Muscle of arm (tissue), 1 donor: ENCODE measurements at regions not wholly inside any gene's neighbourhood (a gene's known extent, or its start where the extent isn't known, plus 50 kb on each side); places are given as distances from the start of the nearest gene placed in this dataset.

ENCODE experiments used
- DNase-seq: peaks from one replicate; pipeline ENCODE4 v3.0.0-alpha.2; 2013

DNA sequence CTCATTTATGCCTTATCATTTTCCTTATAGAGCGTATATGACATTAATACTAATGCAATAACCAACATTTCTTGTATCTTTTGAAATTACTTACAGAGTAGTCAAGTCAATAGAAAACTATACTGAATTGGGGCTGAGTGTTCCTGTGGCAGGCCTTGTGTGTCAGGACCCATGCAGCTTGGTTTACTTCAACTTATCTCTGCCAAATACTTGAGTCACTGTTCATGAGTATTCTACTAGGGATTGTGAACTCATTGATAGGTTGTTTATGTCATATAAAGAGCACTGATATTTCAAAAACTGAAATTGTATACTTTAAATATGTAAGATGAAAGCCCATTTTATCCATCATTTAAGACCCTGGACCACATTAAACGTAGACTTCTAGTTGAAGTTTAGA lies 688.6 kb upstream of the SLITRK1 start:
- no peak for DNase-seq

DNA sequence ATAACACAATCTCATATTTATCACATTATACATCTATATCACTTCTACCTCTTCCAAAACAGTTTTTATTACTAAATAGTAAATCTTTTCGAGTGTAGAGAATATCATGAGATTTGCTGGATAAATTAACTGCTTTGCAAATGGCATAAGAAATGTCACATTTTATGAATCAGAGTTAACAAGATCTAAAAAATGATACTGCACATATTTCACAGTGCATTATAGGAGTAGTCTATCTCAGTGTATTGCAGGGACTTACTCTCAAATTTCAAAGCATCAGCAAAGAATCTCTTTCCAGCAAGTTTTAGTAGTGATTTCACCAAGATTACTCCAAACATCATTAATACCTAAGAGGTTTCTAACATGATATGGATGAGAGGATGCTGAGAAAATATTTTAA lies 687.1 kb upstream of the SLITRK1 start:
- DNase-seq, result no peak

GRCh38 chr13:84567848-84568247 lies 685.6 kb upstream of the SLITRK1 start:
- DNase-seq, result no peak

- DNase-seq, result no peak
These were observed 684.5 kb upstream of the SLITRK1 start for GRCh38 chr13:84566780-84567179.

DNA sequence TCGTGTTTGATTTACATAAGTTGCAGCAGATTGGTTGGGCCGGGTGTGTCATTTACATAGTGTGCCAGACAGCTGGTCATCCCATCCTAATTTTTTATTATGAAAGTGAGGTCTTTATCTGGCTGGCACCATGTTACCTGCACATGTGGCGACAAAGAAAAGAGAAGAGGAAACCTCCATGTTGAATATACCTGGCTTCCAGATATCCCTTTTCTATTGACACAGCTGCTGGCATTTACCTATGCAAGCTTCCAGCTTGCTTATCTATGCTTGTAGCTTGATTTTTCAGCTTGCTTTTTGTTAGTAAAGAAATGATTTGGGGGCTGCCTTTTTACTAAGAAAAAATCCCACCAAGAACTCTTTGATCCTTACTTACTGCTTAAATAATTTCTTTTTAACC lies 681.3 kb upstream of the SLITRK1 start:
- no peak for DNase-seq

DNA sequence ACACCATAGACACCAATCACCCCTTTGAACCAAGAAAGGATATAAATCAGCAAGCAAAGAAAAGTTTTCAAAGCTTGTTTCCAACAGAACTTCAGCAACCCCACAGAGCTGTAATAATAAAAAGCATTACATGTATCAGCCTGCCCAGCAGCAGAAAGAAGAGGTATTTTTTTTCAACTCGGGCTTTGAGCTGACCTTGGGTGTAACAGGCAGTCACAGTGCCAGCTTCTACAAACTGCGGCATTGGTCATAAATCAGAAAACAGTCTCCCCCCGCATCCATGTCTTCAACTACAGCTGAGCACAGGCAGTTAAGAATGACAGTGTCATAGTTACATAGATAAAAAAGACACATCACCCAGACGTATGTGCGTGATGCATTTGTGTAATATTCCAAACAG lies 671.0 kb upstream of the SLITRK1 start:
- DNase-seq, result no peak

GRCh38 chr13:84543962-84544361 lies 661.7 kb upstream of the SLITRK1 start:
- no peak for DNase-seq

GRCh38 chr13:84542348-84542747 lies 660.1 kb upstream of the SLITRK1 start:
- no peak for DNase-seq

DNA sequence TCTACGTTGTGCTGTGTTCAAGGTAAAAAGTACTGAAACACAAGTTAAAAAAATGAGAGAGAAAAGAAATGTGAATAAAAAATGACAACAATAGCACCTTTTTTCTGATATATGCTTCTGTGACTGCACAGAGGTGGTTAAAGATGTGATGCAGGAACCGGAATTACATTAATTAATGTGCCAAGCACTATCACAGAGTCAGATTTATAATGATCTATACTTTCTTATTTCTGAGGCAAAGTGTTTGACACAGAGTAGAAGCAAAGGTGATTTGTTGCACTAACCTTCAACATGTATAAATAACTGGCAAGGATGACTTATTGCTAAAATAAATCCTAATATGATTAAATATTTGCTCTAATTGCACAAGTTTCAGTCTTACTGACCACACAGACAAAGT lies 654.6 kb upstream of the SLITRK1 start:
- DNase-seq, result no peak

DNA sequence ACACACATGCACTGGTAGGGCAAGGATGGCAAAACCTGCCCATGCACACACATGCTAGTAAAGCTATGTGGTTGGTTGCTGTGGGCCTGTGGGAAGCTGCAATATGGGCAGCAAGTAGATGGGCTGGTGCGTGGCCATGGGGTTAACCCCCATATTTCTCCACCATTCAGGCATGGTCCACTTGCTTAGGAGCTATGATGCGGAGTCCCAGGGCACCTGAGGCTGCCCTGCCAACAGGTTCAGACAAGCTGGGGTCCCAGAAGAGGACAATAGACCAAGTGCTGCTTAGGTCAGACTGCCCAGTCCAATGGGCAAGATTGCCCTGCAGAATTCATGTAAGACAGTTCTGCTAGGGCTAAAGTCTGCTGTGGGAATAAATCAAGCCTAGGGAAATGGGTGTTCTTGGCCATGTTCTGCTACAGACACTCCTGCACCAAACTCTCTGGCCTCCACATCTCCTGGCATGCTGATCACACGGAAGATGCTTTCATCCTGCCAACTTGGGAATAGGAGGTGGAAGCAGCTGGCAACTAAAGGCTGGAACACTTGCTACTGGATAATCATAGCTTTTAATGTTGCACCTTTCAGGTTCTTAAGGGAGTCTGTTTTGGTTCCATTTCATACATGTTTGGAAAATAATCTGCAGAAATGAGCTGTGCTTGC lies 646.3 kb upstream of the SLITRK1 start:
- no peak for DNase-seq

DNA sequence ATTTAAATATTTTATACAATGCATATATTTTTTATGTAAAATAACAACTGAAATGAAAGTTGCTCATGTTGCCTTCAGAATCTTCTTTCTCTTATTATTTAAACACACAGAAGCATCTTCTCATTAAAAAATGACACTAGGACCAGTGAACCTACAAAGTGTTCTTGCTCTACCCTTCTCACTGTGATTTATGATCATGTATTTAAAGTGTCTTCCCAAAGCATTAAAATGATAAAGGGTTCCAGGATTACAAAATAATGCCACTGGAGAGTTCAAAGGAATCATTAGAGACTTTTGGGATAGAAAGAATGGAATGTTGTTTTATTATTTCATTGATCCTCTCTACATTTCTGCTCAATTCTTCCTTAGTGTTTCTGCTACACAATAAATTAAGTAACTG lies 643.6 kb upstream of the SLITRK1 start:
- no peak for DNase-seq

GRCh38 chr13:84524586-84524985 lies 642.3 kb upstream of the SLITRK1 start:
- no peak for DNase-seq

- no peak for DNase-seq
These were observed 617.7 kb upstream of the SLITRK1 start for GRCh38 chr13:84500016-84500415.

DNA sequence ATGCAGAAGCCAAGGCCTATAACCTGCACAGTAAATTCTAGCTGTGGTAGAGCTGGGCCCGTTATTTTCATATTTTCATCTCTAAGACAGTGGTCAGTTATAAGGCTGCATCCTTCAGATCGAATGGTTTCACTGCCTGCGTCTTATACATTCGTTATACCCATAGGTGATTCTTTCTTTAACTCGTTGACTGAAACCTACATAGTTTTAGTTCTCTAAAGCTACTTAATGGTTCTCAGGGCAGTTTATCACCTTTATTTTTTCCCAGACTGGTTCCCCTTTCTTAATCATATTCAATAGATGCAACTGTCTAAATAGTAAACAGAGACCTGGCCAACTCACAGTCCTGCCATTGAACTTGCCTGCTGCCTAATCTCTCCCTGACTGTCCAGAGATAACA lies 615.3 kb upstream of the SLITRK1 start:
- no peak for DNase-seq

DNA sequence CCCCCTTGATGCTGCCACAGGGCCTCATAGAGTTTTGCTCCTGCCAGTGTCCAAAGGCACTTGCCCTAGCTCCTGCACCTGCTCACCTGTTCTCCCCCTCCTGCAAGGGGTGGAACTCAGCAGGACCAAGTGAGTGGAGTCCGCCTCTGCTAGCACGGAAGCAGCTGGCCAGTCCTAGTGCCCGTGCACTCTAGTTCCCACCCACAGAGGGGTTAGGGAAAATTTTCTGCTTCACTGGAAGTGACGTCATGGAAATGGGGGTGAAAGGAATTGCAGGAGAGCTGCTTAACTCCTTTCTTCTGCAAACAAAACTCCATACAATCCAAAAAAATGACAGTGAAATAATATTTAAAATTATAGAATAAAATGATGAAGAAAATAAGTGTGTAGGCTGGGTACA lies 609.7 kb upstream of the SLITRK1 start:
- no peak for DNase-seq

GRCh38 chr13:84487752-84488151 lies 605.5 kb upstream of the SLITRK1 start:
- DNase-seq, result no peak

GRCh38 chr13:84481958-84482357 lies 599.7 kb upstream of the SLITRK1 start:
- DNase-seq, result no peak

- no peak for DNase-seq
These were observed 597.4 kb upstream of the SLITRK1 start for GRCh38 chr13:84479656-84480055.

GRCh38 chr13:84470528-84470927 lies 588.3 kb upstream of the SLITRK1 start:
- no peak for DNase-seq

DNA sequence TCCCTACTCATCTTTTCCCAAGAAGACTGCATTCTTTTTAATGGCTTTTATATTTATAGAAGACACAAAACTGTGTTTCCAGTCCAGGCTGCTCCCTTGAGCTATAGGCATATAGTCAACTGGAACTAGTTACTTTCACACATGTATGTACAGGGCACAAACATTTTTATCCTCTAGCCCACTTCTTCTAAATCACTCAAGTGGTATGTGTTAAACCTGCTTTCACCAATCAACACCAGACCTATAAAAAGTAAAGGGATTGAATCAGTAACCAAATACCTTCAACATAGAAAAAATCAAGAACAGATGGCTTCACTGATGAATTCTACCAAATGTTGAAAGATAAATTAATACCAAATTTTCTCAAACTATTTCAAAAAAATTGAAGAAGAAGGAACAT lies 584.2 kb upstream of the SLITRK1 start:
- no peak for DNase-seq

DNA sequence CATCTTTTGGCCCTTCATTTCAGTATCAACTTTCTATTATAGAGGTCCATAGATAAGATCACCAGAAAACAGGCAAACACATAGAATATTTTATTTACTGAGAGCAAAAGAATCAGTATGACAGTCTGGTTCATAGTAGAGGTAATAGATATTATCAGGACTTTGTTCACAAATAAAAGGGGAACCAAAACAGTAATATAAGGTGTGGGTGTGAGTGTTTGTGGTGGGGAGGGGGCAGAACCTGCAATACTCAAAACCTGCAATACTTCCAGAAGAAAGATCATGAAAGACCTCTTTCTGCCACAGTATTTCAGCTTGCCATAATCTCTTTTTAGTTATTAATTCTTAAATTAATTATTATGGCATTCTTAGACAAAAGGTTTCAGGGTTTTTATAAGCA lies 578.7 kb upstream of the SLITRK1 start:
- no peak for DNase-seq

GRCh38 chr13:84455143-84455905 lies 573.0 kb upstream of the SLITRK1 start:
- no peak for DNase-seq

GRCh38 chr13:84447640-84447978 lies 565.3 kb upstream of the SLITRK1 start:
- DNase-seq, result no peak
